H1 (cell line): ENCODE measurements at regions not wholly inside any gene's neighbourhood (a gene's known extent, or its start where the extent isn't known, plus 50 kb on each side); places are given as distances from the start of the nearest gene placed in this dataset.

ENCODE experiments used
- CTCF ChIA-PET: fragments of 300-600 bp; sonication (Branson Sonifier 250); formaldehyde crosslinking; loops from one replicate; lab custom pipeline; 2021; ENCODE audit not compliant: partially characterized antibody; lab: Charles Lee
- POLR2A ChIA-PET: fragments of 300-600 bp; sonication (Branson Sonifier 250); formaldehyde crosslinking; loops from one replicate; lab custom pipeline; 2021; ENCODE audit warnings: inconsistent platforms; ENCODE audit not compliant: partially characterized antibody; lab: Charles Lee
- DNase-seq, 2 experiments: peaks; one replicate each; pipeline versions ENCODE4 v3.0.0 to v3.0.0-alpha.2; 2010 to 2022; ENCODE audit warnings: low spot score in 2 of 2, low read depth in 1 of 2, mixed read lengths in 1 of 2
- FAIRE-seq: peaks from 2 replicates; lab custom pipeline; 2011; peaks lifted over from hg19 to GRCh38; lab: Jason Lieb, UNC
- H2AFZ ChIP-seq: 2 replicates; pipeline ENCODE4 v1.8.1; 2012; ENCODE audit warnings: low read length, inconsistent platforms
- H2AK5ac ChIP-seq: 2 replicates; pipeline ENCODE4 v1.6.1; 2013; ENCODE audit warnings: low read depth, low read length
- H2BK120ac ChIP-seq: replicated peaks from 2 replicates; pipeline ENCODE3; 2013; ENCODE audit warnings: low read depth, low read length, inconsistent platforms
- H2BK12ac ChIP-seq: 2 replicates; pipeline ENCODE4 v1.6.1; 2013; ENCODE audit warnings: low read depth, low read length
- H2BK15ac ChIP-seq: 2 replicates; pipeline ENCODE4 v1.6.1; 2013; ENCODE audit warnings: low read length
- H2BK20ac ChIP-seq: 2 replicates; pipeline ENCODE4 v1.6.1; 2013; ENCODE audit warnings: low read length
- H2BK5ac ChIP-seq: 2 replicates; pipeline ENCODE4 v1.6.1; 2013; ENCODE audit warnings: low read depth, low read length
- H3K14ac ChIP-seq: 2 replicates; pipeline ENCODE4 v1.6.1; 2013; ENCODE audit warnings: inconsistent platforms; ENCODE audit not compliant: insufficient read length
- H3K18ac ChIP-seq: 2 replicates; pipeline ENCODE4 v1.6.1; 2013; ENCODE audit warnings: low read length; ENCODE audit errors: extremely low read depth
- H3K23ac ChIP-seq: 2 replicates; pipeline ENCODE4 v1.6.1; 2013; ENCODE audit warnings: inconsistent platforms; ENCODE audit not compliant: insufficient read length
- H3K23me2 ChIP-seq: 2 replicates; pipeline ENCODE4 v1.6.1; 2013; ENCODE audit warnings: low read depth, low read length
- H3K27ac ChIP-seq: 2 replicates; pipeline ENCODE4 v1.6.1; 2011; ENCODE audit warnings: low read depth, low read length, inconsistent platforms
- H3K27me3 ChIP-seq, 4 experiments: replicated peaks in 1 of 4; 1 replicate in 1 of 4; 2 replicates in 3 of 4; pipeline versions ENCODE4 v1.6.1 to v1.8.1; 2011 to 2013; ENCODE audit warnings: low read length in 3 of 4, mild to moderate bottlenecking in 3 of 4, inconsistent platforms in 2 of 4, mixed read lengths in 2 of 4, moderate library complexity in 1 of 4; ENCODE audit not compliant: control insufficient read depth in 3 of 4, insufficient read depth in 3 of 4; ENCODE audit errors: extremely low read depth in 1 of 4
- H3K36me3 ChIP-seq, 4 experiments: 2 replicates each; pipeline versions ENCODE4 v1.6.1 to v1.8.1; 2011 to 2013; ENCODE audit warnings: mild to moderate bottlenecking in 4 of 4, low read length in 3 of 4, moderate library complexity in 2 of 4, control low read depth in 1 of 4, inconsistent platforms in 1 of 4; ENCODE audit not compliant: insufficient read depth in 4 of 4, control insufficient read depth in 2 of 4
- H3K4ac ChIP-seq: replicated peaks from 2 replicates; pipeline ENCODE3; 2013; ENCODE audit warnings: low read length, low read depth, mixed read lengths, inconsistent platforms; ENCODE audit not compliant: insufficient read length
- H3K4me1 ChIP-seq, 4 experiments: replicated peaks in 1 of 4; 1 replicate in 1 of 4; 2 replicates in 3 of 4; pipeline versions ENCODE4 v1.6.1 to v1.8.1; 2011 to 2013; ENCODE audit warnings: low read length in 3 of 4, inconsistent platforms in 2 of 4, mixed read lengths in 1 of 4; ENCODE audit not compliant: insufficient read depth in 4 of 4, control insufficient read depth in 3 of 4
- H3K4me2 ChIP-seq, 2 experiments: 2 replicates each; pipeline versions ENCODE4 v1.6.1 to v1.8.1; 2011 to 2013; ENCODE audit warnings: low read depth in 2 of 2, low read length in 2 of 2, control low read depth in 1 of 2, inconsistent platforms in 1 of 2, mild to moderate bottlenecking in 1 of 2; ENCODE audit not compliant: insufficient read depth in 1 of 2
- H3K4me3 ChIP-seq, 4 experiments: fragments of 200-600, 300-600 bp in 1 of 4; sonication (generic), shearing (Covaris generic), sonication (Bioruptor Twin) in 1 of 4; 2 replicates each; pipeline versions ENCODE4 v1.5.1 to v1.8.1; 2011 to 2016; ENCODE audit warnings: low read length in 4 of 4, low read depth in 3 of 4, control low read depth in 2 of 4, inconsistent platforms in 2 of 4, mild to moderate bottlenecking in 2 of 4, mixed read lengths in 1 of 4, moderate library complexity in 1 of 4; ENCODE audit not compliant: insufficient read depth in 2 of 4; ENCODE audit errors: extremely low read depth in 1 of 4
- H3K56ac ChIP-seq: replicated peaks from 2 replicates; pipeline ENCODE3; 2013; ENCODE audit warnings: low read depth, mild to moderate bottlenecking, mixed read lengths, low read length, inconsistent platforms; ENCODE audit not compliant: insufficient read length
- H3K79me1 ChIP-seq: 2 replicates; pipeline ENCODE4 v1.6.1; 2013; ENCODE audit warnings: low read depth, low read length, control low read depth
- H3K79me2 ChIP-seq, 2 experiments: 2 replicates each; pipeline versions ENCODE4 v1.6.1 to v1.8.1; 2012 to 2013; ENCODE audit warnings: low read length in 2 of 2, mild to moderate bottlenecking in 2 of 2, inconsistent platforms in 1 of 2; ENCODE audit not compliant: insufficient read depth in 2 of 2, control insufficient read depth in 1 of 2
- H3K9ac ChIP-seq, 4 experiments: replicated peaks in 1 of 4; 1 replicate in 1 of 4; 2 replicates in 3 of 4; pipeline versions ENCODE4 v1.6.1 to v1.8.1; 2011 to 2013; ENCODE audit warnings: low read depth in 3 of 4, low read length in 3 of 4, control low read depth in 2 of 4, mild to moderate bottlenecking in 2 of 4, moderate library complexity in 2 of 4, inconsistent platforms in 1 of 4; ENCODE audit errors: extremely low read depth in 1 of 4
- H3K9me3 ChIP-seq, 2 experiments: 2 replicates each; pipeline versions ENCODE4 v1.6.1 to v1.8.1; 2012 to 2013; ENCODE audit warnings: mild to moderate bottlenecking in 2 of 2, moderate library complexity in 2 of 2, control low read depth in 1 of 2, inconsistent platforms in 1 of 2, low read depth in 1 of 2, low read length in 1 of 2, mixed read lengths in 1 of 2; ENCODE audit not compliant: insufficient read depth in 2 of 2
- H4K20me1 ChIP-seq, 2 experiments: replicated peaks in 1 of 2; 2 replicates each; pipeline versions ENCODE3 to v1.8.1; 2011 to 2013; ENCODE audit warnings: inconsistent platforms in 2 of 2, low read length in 2 of 2, mild to moderate bottlenecking in 1 of 2; ENCODE audit not compliant: insufficient read depth in 2 of 2, control insufficient read depth in 1 of 2
- H4K5ac ChIP-seq: 2 replicates; pipeline ENCODE4 v1.6.1; 2013; ENCODE audit warnings: low read length, low read depth, mixed read lengths, inconsistent platforms; ENCODE audit not compliant: insufficient read length
- H4K8ac ChIP-seq: 2 replicates; pipeline ENCODE4 v1.8.0; 2013; ENCODE audit warnings: mild to moderate bottlenecking, moderate library complexity, low read length, inconsistent platforms; ENCODE audit not compliant: insufficient read depth; ENCODE audit errors: extremely low read depth
- H4K91ac ChIP-seq: replicated peaks from 2 replicates; pipeline ENCODE3; 2013; ENCODE audit warnings: low read length, mixed read lengths, inconsistent platforms; ENCODE audit not compliant: insufficient read length
- E2F6 ChIP-seq: IDR thresholded peaks from 2 replicates; pipeline ENCODE4 v1.6.1; 2012; ENCODE audit warnings: inconsistent platforms
- EP300 ChIP-seq, 2 experiments: IDR thresholded peaks; 1 replicate in 1 of 2; 2 replicates in 1 of 2; pipeline ENCODE4 v1.6.1; 2011 to 2012; ENCODE audit warnings: low read depth in 2 of 2, low read length in 2 of 2, mild to moderate bottlenecking in 2 of 2, borderline replicate concordance in 1 of 2, inconsistent platforms in 1 of 2, moderate library complexity in 1 of 2
- EZH2 ChIP-seq: fragments of 200-600 bp; sonication (generic); IDR thresholded peaks from 2 replicates; pipeline ENCODE4 v1.7.1; 2012; ENCODE audit warnings: low read depth, mild to moderate bottlenecking, moderate library complexity, low read length, inconsistent platforms; ENCODE audit not compliant: severe bottlenecking
- GTF2F1 ChIP-seq: IDR thresholded peaks from 2 replicates; pipeline ENCODE4 v1.6.1; 2012; ENCODE audit warnings: low read depth, low read length, improper control_type of control experiment, borderline replicate concordance
- JUN ChIP-seq: IDR thresholded peaks from 2 replicates; pipeline ENCODE4 v1.6.1; 2011; ENCODE audit warnings: low read depth, mild to moderate bottlenecking, improper control_type of control experiment, low read length
- NRF1 ChIP-seq: IDR thresholded peaks from 2 replicates; pipeline ENCODE4 v1.6.1; 2011; ENCODE audit warnings: mild to moderate bottlenecking, low read depth, low read length, improper control_type of control experiment
- PHF8 ChIP-seq: fragments of 200-600 bp; sonication (generic); conservative IDR thresholded peaks from 2 replicates; pipeline ENCODE4 v1.7.1; 2012; ENCODE audit warnings: low read depth, mild to moderate bottlenecking, inconsistent platforms, low read length, moderate library complexity
- SIX5 ChIP-seq: IDR thresholded peaks from 2 replicates; pipeline ENCODE4 v1.6.1; 2011; ENCODE audit warnings: mild to moderate bottlenecking, low read depth, low read length
- SP4 ChIP-seq: IDR thresholded peaks from 2 replicates; pipeline ENCODE4 v1.6.1; 2012; ENCODE audit warnings: low read length, inconsistent platforms
- TBP ChIP-seq: IDR thresholded peaks from 2 replicates; pipeline ENCODE4 v1.6.1; 2011; ENCODE audit warnings: low read depth, low read length, improper control_type of control experiment
- TCF12 ChIP-seq: IDR thresholded peaks from 2 replicates; pipeline ENCODE4 v1.6.1; 2011; ENCODE audit warnings: low read depth, mild to moderate bottlenecking, low read length
- WGBS, 2 experiments: shearing (Covaris generic) in 1 of 2; methylation state at CpG; one replicate each; pipeline versions ENCODE4 v1.1.6 to v1.1.7; 2013 to 2015; ENCODE audit warnings: low lambda C conversion rate in 2 of 2, mixed read lengths in 2 of 2, inconsistent platforms in 1 of 2, low coverage in 1 of 2, missing lambda C conversion rate in 1 of 2; ENCODE audit not compliant: insufficient replicate concordance in 2 of 2, insufficient coverage in 1 of 2, insufficient read length in 1 of 2; ENCODE audit errors: extremely low coverage in 1 of 2, missing lambda C conversion rate in 1 of 2; 5-methylcytosine and 5-hydroxymethylcytosine counted together

DNA sequence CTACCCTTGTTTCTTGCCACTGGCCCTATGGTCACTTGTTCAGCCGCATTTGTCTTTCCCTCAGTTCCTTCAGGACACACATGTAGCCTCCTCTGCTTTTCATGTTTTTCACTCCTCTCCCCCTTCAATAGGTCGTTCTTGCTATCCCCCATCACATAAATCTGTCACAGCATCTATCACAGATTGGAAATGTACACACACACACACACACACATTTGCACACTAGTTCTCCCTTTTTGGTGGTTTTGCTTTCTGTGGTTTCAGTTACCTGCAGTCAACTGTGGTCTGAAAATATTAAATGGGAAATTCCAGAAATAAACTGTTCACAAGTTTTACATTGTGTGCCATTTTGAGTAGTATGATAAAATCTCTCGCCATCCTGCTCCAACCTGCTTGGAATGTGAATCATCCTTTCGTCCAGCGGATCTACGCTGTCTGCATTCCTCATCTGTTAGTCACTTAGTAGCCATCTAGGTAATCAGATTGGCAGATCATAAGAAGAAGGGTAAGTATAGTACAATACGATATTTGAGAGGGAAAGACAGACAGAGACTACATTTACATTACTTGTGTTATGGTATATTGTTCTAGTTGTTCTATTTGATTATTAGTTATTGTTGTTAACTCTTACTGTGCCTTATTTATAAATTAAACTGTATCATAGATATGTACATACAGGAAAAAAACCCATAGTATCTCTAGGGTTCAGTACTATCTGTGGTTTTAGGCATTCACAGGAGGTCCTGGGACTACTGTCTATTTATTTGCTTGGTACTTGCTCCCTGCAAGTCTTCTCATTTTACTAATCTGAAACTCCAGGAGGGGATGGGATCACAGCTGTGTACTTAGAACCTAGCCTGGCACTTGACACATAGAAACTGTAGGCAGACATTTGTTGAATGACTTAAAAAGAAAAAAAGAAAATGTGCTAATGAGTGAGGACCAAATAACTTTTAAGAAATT, 86.1 kb upstream of the PNPT1 start:
- Histone ChIP-seq H4K5ac (no peak overlapping the region), H3K79me1 (no peaks in the 10 kb centered on the region), H3K4me1 (no peaks in the 10 kb centered on the region), H3K4me2 (no peak overlapping the region), H4K91ac (no peak overlapping the region), H2BK15ac (no peak overlapping the region), H3K27ac (no peak overlapping the region), H3K4ac (no peak overlapping the region), H3K9me3 (no peaks in the 10 kb centered on the region), H3K9ac (no peak overlapping the region), H4K8ac (no peak overlapping the region), H2BK120ac (no peak overlapping the region), H4K20me1 (no peaks in the 10 kb centered on the region), H3K27me3 (no peaks in the 10 kb centered on the region), H2BK5ac (no peak overlapping the region; the same call in 1 of the 2 replicates), H3K36me3 (no peaks in the 10 kb centered on the region), H3K18ac (no peak overlapping the region), H3K23ac (no peak overlapping the region), H3K14ac (no peak overlapping the region), H3K23me2 (no peaks in the 10 kb centered on the region), H2AK5ac (no peak overlapping the region), H3K79me2 (no peaks in the 10 kb centered on the region), H2BK12ac (no peak overlapping the region), H2BK20ac (no peak overlapping the region), H2AFZ (no peak overlapping the region), H3K56ac (no peak overlapping the region), H3K4me3 (no peak overlapping the region)
- WGBS, 2 experiments = 89% methylated on average over 7 of the region's 7 CpGs; no CpG with 5 or more reads in 1 of the 2 experiments
- FAIRE-seq (no peak), DNase-seq (no peak)
- CTCF ChIA-PET = interaction anchor here (1.1 to 1.3 kb wide), 2 partner anchors 8 to 183 kb away, joined by 3 to 5 read pairs; no protein-coding TSS in a partner anchor
- POLR2A ChIA-PET = no interaction called here
- TF ChIP-seq TBP (no peak), EP300 (IDR thresholded peaks at IDR 0.05; ENCODE audit: borderline replicate concordance in 1 of 2, low read depth in 2 of 2, low read length in 2 of 2) (no peak), NRF1 (no peak), SP4 (no peak), PHF8 (no peak), E2F6 (no peak), GTF2F1 (no peak), SIX5 (no peak), JUN (no peak), EZH2 (no peak), TCF12 (no peak)
